ENCODE measurements at regions not wholly inside any gene's neighbourhood (a gene's known extent, or its start where the extent isn't known, plus 50 kb on each side); places are given as distances from the start of the nearest gene placed in this dataset.
"Not testable (repeated sequence)": the region's sequence is repeated elsewhere in the genome, so short reads cannot be mapped to it uniquely, and the experiment has no call there.

DNA sequence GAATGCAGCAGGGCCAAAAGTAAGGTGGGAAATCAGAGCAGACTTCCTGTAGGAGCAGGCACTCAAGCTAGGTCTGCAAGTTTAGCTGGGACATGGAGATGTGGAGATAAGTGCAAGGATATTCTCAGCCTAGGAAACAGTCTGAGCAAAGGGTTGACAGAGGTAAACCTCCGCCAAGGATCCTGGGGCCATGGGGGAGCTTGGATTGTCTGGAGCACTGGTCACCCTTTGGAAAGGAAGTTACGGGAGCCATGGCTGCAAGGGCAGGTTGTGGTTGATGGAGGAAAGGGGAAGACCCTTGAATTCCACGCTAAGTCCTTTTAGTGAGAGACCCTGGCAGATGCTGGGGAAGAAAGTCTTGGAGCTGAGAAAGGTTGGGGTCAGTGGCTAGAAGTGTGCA lies 150.9 kb downstream of the PTPRU start:
- H3K4me3 Mint-ChIP-seq, result no peak overlapping the region
- no peaks in the 10 kb centered on the region for H3K36me3 Mint-ChIP-seq (ENCODE audit: low read depth)
- no peaks in the 10 kb centered on the region for H3K4me1 Mint-ChIP-seq
- no peaks in the 10 kb centered on the region for H3K9me3 Mint-ChIP-seq
- H3K27me3 Mint-ChIP-seq, result peaks cover 14% of the 10 kb centered on the region
- intact Hi-C loops (cut with micrococcal nuclease), result no loop called here
- no peak overlapping the region for H3K27ac Mint-ChIP-seq
- DNase-seq, result no peak

DNA sequence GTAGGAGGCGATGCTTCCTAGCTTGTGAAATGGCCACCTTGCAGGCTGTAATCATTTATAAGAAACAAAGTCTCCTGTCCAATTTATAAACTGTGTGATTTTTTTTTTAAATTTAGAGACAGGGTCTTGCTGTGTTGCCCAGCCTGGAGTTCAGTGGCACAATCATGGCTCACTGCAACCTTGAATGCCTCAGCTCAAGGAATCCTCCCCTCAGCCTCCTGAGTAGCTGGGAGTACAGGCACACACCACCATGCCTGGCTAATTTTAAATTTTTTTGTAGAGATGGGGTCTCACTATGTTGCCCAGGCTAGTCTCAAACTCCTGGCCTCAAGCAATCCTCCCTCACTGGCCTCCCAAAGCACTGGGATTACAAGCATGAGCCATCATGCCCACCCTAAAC lies 150.1 kb downstream of the PTPRU start:
- H3K36me3 Mint-ChIP-seq (ENCODE audit: low read depth); H3K9me3 Mint-ChIP-seq; intact Hi-C loops (cut with micrococcal nuclease); DNase-seq; H3K4me3 Mint-ChIP-seq; H3K27ac Mint-ChIP-seq; H3K4me1 Mint-ChIP-seq: not testable (repeated sequence)
- H3K27me3 Mint-ChIP-seq, result peaks cover 14% of the 10 kb centered on the region

DNA sequence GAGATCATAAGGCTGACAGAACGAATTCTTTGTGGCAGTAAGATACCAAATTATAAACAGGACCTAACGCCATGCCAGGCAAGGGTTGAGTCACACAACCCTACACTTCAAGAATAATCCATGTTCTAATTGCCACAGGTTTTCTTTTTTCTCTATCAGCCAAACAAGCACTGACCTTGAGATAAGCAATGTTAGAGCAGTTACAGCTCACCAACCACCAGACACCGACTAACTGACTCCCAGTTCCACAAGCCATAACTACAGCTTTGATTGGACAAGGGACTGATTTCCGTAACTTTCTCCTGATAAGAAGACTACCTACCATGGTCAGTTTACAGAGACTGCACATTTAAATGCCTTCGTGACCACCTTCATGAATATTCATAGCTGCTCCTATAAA lies 149.6 kb downstream of the PTPRU start:
- DNase-seq, result no peak
- Mint-ChIP-seq H3K27ac (no peak overlapping the region), H3K4me1 (no peaks in the 10 kb centered on the region), H3K27me3 (peaks cover 14% of the 10 kb centered on the region), H3K36me3 (ENCODE audit: low read depth) (no peaks in the 10 kb centered on the region), H3K9me3 (no peaks in the 10 kb centered on the region), H3K4me3 (no peak overlapping the region)
- intact Hi-C loops (cut with micrococcal nuclease), result no loop called here

DNA sequence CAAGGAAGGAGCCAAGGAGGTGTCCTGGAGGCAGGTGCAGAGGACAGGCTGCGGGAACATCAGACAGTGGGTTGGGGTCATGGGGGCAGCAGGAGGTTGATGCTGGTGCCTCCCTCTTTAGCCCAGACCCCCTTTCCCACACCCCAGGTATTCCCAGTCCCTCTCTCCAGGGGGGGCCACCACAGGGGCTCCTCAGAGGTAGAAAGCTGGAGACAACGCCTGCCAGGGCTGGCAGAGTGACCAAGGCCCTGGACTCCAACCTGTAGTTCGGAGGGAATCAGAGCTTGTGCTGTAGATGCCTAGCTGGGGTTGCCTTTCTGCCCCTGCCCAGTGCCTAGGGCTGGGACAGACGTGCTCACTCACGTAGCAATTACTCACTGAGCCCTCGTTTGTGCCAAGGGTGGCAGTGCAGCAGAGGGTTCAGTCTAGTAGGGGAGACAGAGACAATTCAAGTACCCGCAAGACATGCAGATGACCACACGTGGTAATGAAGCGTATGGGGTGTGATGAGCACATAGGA lies 148.2 kb downstream of the PTPRU start:
- Mint-ChIP-seq H3K9me3 (peaks cover under 1% of the 10 kb centered on the region), H3K27ac (no peak overlapping the region), H3K4me1 (no peaks in the 10 kb centered on the region), H3K4me3 (no peak overlapping the region), H3K36me3 (ENCODE audit: low read depth) (no peaks in the 10 kb centered on the region), H3K27me3 (peaks cover 14% of the 10 kb centered on the region)
- no peak for DNase-seq
- intact Hi-C loops (cut with micrococcal nuclease), result no loop called here

DNA sequence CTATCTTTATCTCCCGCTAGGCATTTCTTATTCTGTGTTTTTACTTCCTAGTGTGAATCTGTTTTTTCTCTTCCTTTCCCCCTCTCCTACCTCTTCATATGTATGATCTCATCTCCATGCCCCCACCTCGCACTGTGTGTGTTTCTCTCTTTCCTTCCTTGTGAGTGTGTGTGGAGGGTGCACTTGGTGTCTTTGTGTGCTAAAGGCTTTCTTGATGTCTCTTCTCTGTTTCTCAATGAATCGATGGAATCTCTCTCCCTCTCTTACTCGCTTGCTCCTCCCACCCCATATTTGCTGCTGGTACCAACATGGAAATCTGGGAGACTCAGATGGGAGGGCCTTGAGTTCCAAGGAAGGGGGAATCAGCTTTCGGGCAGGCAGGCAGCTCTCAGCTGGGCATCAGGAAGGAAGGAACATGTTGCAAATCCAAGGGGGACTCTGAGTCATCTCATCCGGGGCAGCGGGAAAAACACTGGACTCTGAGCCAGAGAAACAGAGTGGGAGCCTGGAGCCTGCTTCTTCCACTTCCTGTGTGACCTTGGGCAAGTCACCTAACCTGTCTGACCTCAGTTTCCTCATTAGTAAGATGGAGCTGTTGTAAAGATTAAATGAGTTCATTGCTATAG lies 147.5 kb downstream of the PTPRU start:
- H3K4me3 Mint-ChIP-seq, result no peak overlapping the region
- intact Hi-C loops (cut with micrococcal nuclease), result no loop called here
- H3K27me3 Mint-ChIP-seq, result peaks cover 14% of the 10 kb centered on the region

DNA sequence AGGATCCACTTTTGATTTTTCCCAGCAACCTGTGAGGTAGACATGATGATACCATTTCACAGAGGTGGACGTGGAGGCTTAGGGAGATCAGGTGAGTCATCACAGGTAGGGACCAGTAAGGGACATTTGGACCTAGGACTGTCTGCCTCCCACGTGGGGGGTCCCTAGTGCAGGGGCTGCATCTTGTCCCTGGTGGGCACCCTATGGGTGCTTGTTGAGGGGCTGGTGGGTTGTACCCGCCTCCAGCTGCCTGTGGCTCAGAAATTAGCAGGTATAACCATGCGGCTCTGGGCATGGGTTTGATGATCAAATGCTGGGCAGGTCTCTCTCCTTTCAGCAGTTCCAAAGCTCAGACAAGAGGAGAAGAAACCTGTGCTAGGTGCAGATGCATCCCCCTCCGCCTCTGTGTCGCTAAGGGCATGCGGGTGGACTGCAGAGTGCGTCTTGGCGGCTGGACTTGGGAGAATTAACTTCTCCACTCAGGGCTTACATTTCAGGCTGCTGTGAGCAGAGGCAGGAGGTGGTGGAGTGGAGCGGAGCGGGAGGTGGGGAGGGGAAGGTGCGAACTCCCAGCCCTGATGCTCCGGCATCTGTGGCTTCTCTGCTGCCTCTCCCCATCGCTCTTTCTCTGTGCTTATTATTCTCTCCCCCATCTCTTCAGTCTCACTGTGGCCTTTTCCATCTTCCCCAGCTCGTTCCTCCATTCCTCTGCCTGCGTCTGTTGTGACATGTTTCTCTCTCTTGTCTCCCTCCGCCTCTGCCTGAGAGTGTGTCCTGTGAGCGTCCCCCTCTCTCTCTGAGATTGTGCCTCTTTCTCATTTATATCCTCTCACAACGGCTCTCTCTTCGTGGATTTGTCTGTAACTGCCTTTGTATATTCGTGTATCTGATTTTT lies 146.8 kb downstream of the PTPRU start:
- DNase-seq, result no peak
- peaks cover 4% of the 10 kb centered on the region for H3K36me3 Mint-ChIP-seq (ENCODE audit: low read depth)
- peaks cover 8% of the 10 kb centered on the region for H3K9me3 Mint-ChIP-seq
- H3K4me3 Mint-ChIP-seq, result no peak overlapping the region
- no peaks in the 10 kb centered on the region for H3K4me1 Mint-ChIP-seq
- intact Hi-C loops (cut with micrococcal nuclease), result no loop called here
- H3K27me3 Mint-ChIP-seq, result peaks cover 13% of the 10 kb centered on the region
- no peak overlapping the region for H3K27ac Mint-ChIP-seq

More for the DNA sequence above, 147.5 kb downstream of the PTPRU start:
- Mint-ChIP-seq H3K4me1 (no peaks in the 10 kb centered on the region), H3K27ac (no peak overlapping the region), H3K9me3 (peaks cover 7% of the 10 kb centered on the region), H3K36me3 (ENCODE audit: low read depth) (peaks cover 4% of the 10 kb centered on the region)
- no peak for DNase-seq

DNA sequence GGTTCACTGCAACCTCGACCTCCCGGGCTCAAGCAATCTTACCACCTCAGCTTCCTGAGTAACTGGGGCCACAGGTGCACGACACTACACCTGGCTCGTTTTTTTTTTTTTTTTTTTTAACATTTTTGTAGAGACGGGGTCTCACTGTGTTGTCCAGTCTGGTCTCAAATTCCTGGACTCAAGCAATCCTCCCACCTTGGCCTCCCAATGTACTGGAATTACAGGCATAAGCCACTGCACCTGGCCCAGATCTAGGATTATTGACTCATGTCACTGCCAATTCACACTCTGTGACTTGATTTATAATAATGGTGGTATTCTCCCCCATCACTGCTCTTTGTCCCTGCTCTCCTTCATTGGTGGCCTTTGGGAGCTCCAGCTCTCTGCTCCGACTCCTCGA lies 145.1 kb downstream of the PTPRU start:
- Mint-ChIP-seq H3K36me3 (ENCODE audit: low read depth) (peaks cover 4% of the 10 kb centered on the region), H3K4me1 (no peaks in the 10 kb centered on the region), H3K4me3 (no peak overlapping the region), H3K27ac (no peak overlapping the region), H3K27me3 (peaks cover 7% of the 10 kb centered on the region), H3K9me3 (peaks cover 8% of the 10 kb centered on the region)
- DNase-seq, result no peak
- intact Hi-C loops (cut with micrococcal nuclease), result no loop called here

DNA sequence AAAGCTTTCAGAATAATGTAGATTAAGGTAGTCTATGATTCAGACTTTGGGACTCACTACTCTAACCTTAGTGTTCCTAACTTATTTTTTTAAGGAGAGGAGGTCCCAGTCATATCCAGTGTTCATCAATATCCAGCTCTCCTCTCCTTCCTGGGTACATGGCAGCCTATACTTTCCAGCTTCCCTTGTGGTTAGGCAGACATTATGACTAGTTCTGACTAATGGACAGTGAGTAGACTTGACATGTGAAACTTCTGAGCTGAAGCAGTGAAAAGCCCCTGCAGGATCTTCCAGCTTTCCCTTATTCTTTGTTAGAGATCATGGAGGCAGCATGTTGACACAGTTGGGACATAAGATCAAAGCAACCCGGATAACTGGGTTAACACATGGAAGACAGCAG lies 144.2 kb downstream of the PTPRU start:
- Mint-ChIP-seq H3K4me3 (no peak overlapping the region), H3K4me1 (no peaks in the 10 kb centered on the region), H3K27me3 (peaks cover 8% of the 10 kb centered on the region), H3K36me3 (ENCODE audit: low read depth) (peaks cover 4% of the 10 kb centered on the region), H3K27ac (no peak overlapping the region), H3K9me3 (peaks cover 8% of the 10 kb centered on the region)
- DNase-seq, result no peak
- intact Hi-C loops (cut with micrococcal nuclease), result no loop called here

DNA sequence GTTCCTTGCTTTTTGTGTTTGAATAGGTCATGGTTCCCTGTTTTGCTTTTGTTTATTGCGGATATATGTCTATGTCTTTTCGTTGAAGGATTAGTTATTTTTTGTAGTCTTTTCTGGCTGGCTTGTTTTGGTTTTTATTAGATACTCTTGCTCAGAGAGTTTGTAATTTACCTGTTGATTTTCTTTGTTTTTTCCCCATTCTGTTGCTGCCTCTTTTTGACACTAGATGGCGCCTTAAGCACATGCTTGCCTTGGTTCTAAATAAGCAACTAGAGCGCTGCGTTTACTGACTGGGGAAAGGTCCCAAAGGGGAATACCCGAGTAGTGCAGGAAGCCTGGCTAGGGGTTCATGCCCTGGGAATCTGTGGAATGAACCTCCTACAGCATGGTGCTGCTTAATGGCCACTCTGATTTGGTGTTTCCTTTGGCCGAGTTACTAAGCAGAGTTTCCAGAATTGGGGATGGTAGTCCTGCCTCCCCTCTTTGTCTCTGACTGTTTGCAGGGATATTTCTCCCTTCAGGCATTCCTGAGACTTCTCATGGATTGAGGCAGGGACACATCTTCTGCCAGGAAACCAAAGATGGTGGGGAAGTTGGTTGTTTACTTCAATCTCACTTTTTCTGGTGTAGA lies 143.2 kb downstream of the PTPRU start:
- Mint-ChIP-seq H3K4me1 (no peaks in the 10 kb centered on the region), H3K36me3 (ENCODE audit: low read depth) (peaks cover 4% of the 10 kb centered on the region), H3K27ac (no peak overlapping the region), H3K4me3 (no peak overlapping the region), H3K9me3 (peaks cover 8% of the 10 kb centered on the region), H3K27me3 (peaks cover 16% of the 10 kb centered on the region)
- DNase-seq, result peak; percentile 74
- intact Hi-C loops (cut with micrococcal nuclease), result no loop called here

All from activated CD4-positive, alpha-beta T cell treated with anti-CD3 and anti-CD28 coated beads, Interleukin-2, amount 10 ng/mL, durations not matched to agents 24 days and 14 days (primary cell).